Forelimb muscle (tissue), 1 donor: ENCODE measurements at regions not wholly inside any gene's neighbourhood (a gene's known extent, or its start where the extent isn't known, plus 50 kb on each side); places are given as distances from the start of the nearest gene placed in this dataset.

ENCODE experiments used
- DNase-seq: peaks from one replicate; pipeline ENCODE4 v3.0.0-alpha.2; 2013; ENCODE audit warnings: low read depth

DNA sequence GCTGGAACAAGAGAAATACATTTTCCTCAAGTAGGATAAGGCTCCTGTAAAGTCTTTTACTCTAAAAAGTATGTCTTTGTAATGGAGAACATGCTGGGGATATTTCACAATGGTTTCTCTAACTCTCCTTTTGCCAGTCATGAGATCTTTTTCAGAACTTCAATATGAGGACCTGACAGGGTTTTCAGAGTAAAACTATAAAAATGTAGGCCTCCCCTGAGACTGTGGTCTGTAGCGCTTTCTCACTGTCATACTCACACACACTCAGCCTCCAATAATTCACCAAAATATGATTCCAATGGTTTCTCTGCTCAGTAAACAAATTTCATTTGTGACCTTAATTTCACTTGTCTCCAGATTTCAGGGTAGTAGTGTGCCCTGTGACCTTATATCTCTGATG lies 440.1 kb upstream of the PTBP2 start:
- no peak for DNase-seq

DNA sequence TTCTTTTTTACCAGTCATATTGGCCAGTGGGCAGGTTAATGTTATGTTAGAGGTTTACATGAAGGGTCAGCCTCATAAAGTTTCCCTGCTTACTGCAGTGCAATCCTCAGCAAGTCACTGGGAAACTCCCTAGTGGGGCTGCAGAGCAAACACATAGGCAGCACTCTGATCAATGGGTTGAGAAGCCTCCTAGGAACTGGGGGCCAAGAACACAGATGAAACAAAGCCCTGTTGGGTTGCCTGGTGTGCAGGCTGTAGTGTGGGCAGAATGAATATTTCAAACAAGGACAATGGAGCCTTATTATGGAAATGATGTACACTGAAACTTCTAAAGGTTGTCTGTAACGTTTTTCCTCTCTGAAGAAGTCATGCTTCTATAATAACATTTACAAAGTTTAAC lies 431.6 kb upstream of the PTBP2 start:
- DNase-seq: no peak

DNA sequence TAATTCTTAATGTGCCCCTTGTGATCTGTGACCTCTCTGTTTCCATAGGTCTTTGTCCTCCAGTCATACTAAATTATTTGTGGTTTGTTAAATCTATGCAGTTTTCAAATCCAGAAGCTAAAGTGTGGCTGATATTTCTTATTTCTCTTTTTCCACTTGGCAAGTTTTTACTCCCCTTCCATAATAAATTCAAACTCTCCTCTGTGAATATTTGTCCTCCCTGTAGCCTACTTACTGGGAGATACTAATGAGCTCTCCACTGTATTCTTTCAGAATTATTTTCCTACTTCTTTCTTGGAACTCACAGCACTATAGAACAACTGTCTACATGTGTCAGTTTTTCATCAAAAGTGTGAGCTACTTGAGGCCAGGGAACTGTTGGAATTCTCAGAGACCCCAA lies 430.8 kb upstream of the PTBP2 start:
- DNase-seq: no peak

DNA sequence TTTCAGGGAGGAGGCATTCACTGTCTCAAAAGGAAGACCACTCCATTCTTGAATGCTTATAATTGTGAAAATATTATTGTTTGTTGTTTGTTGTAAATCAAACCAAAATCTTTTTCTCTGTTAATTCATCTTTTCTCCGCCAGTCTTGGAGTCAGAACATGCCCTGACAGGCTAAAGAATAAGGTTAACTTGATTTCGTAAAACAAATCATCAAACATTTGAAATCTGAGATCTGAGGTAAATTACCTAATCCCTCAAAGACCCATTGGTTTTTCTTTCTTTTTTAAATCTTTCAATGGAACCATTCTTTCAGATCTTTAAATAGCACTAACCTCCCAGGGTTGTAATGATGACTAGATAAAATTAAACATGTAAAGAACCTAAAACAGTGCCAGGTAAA lies 430.1 kb upstream of the PTBP2 start:
- no peak for DNase-seq

DNA sequence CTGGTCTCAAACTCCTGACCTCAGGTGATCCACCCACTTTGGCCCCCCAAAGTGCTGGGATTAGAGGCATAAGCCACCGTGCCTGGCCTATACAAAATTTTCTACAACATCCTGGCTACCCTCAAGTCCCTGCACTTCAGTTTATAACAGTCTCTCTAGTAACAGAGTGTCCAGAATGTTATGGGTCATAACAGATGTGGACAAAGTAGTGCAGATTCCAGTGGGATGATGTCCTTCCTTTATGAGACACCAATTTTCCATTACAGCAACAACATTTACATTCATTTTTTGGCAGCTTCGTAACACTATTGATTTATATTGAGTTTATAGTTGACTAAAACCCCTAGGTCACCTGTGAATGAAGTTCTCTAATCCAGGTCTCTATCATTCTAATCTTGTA lies 429.4 kb upstream of the PTBP2 start:
- no peak for DNase-seq

DNA sequence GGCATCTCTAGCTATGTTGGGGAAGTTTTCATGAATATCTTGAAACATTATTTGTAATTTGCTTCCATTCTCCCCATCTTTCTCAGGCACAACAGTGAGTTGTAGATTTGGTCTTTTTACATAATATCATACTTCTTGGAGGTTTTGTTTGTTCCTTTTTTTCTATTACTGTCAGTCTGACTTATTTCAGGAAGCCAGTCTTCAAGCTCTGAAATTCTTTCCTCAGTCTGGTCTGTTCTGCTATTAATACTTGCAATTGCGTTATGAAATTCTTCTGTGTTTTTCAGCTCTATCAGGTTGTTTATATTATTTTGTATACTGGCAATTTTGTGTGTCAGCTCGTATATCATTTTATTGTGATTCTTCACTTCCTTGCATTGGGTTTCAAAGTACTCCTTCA lies 424.6 kb upstream of the PTBP2 start:
- no peak for DNase-seq

DNA sequence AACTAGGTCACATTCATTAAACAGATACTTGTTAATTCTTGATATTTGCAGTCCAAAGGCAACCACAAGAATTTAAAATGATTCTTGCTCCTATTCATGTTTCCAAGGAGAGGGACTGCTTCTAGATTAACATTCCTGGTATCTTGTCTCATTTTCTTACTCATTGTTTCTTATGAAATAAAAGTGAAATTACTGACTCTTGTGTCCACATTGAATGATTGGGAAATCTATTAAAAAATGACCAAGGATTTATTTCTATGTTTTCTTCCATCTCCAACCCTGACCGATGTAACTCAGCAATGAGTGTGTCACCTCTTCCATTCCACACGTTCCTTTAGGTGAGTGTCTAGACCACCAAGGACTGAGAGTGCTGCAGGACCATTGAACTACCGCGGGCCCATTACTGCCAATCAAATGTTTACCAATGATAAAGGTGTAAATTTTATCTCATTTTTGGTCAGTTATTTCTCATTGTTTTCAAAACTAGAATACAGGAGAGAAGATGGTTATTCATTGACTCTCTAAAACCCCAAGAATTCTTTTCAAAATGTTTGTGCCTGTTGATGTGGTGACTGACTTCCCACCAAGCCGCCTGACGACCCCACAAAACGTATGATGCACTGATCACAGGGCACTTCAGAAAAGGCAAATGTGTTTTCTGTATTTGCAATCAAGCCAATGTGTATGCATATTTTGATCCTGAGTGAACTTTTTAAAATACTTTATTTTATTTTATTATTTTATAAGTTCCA lies 414.6 kb upstream of the PTBP2 start:
- no peak for DNase-seq

DNA sequence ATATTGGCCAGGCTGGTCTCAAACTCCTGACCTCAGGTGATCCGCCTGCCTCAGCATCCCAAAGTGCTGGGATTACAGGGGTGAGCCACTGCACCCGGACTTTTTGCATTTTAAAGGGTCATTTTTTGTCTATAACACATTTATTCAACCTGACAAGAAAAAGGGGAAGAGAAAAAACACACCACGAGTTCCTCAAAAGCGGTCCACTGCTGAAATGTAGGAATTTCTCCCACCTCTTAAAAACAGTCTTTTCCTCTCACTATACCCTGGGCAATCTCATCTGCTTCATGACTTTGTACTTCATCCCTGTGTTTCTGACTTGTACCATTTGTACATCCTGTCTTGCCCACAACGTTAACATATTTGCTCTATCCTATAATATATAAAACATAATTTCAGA lies 413.3 kb upstream of the PTBP2 start:
- DNase-seq: no peak

DNA sequence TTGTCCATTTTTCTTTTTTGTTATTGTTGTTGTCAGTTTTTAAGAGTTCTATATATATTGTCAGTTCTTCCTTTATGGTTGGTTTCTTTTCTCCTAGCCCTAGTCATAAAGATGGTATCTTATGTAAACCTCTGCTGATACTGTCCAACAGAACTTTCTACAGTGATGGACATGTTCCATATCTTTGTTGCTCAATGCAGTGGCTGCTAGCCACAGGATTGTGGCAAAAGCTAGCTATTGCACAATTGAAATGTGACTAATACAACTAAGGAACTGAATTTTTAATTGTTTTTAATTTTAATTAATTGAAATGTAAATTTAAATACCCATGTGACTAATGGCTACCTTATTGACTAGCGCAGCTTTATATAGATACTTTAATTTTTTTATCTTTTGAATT lies 411.8 kb upstream of the PTBP2 start:
- DNase-seq: no peak

DNA sequence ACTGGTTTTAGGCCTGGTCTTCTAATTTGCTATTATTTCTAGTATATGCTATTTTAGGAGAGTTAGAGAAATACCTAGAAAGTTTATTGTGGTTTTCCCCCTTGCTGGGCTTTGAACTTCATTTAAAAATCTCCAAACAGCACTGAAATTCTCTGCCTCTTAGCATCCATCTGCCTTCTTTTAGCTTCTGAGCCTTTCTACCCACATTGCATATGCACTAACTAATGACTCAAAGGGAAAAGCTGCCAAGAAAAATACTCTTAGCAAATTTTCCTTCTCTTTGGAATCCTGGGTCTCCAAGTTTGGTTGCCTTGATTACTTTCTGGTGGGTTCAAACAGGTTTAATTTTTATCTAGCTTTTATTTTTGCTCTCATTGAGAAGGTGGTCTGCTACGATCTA lies 408.4 kb upstream of the PTBP2 start:
- DNase-seq: no peak

DNA sequence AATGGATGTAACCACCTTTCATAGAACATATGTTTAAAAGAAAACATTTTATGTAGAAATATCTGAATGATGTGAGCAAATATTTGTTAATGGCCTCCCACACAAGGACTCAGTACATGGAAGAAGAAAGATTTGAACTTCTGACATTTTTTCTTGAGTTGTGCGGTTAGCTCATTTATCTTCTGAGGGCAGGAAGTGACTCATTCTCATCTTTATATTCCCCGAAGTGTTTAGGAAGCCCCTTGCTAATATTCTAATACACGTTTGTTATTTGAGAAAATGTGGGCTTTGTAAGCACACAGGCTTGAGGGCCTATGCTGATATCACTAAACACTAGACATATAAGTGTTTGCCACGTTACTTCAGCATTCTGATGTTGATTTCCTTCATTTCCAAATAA lies 392.5 kb upstream of the PTBP2 start:
- DNase-seq: no peak

DNA sequence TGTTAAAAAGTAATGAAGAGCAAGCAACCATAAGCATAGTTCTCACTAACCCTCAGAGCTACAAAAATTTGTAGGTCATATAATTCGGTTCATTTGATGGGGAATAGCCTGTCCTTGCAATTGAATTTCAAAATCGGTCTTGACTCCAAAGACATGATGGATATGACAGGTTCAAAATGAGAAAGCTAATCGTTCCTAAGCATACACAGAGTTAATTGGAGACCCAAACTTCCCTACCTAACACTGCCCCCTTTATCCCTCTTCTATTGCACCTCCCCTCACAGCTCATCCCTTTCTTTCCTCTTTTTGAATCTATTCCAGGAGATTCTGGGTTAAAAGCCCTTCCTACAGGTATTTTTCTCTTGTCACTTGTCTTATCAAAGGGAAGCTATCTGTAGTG lies 390.0 kb upstream of the PTBP2 start:
- DNase-seq: no peak

DNA sequence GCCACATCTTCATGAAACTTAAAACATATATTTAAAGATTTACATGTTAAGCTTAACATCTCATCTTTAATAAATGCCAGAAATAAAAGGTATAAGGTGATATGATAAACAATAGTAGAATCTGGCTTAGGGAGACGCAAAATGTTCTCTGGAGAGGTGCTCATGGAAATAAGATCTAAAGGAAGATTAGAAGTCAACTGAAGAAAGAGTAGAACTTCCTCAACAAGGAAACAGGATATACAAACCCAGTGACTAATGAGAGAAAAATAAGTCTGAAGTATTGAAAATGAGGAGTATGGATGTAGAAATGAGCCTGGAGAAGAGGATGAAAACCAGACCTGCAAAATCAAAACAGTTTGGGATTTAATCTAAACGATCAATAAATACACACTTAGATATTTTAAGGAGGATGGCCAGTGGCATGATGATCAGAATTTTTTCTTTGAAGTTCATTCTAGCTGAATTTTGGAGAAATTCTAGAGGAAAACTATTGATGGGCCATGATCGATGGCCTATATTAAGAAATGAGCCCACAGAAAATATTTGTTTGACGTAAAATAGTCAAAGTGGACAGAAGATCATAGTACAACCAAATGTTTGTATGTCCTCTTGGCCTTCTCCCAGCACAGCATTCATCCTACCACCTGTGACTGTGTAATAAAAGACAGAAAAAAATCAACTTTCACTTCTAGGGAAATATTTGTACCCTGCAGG lies 387.9 kb upstream of the PTBP2 start:
- DNase-seq: no peak

DNA sequence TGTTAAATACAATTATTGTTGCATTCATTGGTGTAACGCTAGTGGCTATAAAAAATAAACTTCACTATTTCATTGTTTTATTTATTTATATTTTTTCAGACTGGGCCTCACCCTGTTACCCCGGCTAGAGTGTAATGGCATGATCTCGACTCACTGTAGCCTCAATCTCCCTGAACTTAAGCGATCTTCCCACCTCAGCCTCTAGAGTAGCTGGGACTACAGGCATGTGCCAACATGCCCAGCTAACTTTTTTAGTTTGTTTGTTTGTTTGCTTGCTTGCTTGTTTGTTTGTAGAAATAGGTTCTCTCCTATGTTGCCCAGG lies 387.4 kb upstream of the PTBP2 start:
- no peak for DNase-seq

DNA sequence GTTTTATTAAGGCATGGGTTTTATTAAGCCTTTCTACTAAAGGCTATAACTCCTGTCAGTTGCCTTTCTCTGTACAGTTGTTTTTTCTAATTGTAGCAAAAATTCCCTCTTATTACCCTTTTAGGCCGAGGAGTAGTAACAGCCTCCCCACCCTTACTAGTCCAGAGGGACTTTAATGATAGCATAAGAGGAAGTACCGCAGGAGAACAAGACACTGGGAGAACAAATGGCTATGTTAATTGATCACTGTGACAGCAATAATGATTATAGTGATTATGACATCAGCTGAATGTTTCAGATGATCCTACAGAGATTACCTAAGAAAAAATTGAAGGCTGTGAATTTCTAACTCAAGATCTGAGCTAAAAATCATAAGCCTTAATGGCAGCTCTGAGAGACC lies 383.0 kb upstream of the PTBP2 start:
- DNase-seq: no peak

DNA sequence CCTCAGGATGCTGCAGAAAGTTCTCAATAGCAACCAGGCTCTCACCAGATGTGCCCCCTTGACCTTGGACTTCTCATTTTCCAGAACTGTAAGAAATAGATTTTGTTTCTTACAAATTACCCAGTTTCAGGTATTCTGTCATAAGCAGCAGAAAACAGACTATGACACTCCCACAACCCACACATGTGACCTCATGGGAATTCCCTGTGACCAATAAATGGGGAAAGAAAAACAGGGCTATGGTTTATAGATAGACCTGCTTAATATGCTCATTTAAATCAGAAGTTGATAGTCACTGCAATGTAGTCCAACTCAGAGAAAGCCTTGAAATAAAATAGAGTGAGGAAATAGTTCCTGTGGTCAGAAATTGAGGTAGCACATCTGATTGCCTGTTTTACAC lies 380.9 kb upstream of the PTBP2 start:
- no peak for DNase-seq

DNA sequence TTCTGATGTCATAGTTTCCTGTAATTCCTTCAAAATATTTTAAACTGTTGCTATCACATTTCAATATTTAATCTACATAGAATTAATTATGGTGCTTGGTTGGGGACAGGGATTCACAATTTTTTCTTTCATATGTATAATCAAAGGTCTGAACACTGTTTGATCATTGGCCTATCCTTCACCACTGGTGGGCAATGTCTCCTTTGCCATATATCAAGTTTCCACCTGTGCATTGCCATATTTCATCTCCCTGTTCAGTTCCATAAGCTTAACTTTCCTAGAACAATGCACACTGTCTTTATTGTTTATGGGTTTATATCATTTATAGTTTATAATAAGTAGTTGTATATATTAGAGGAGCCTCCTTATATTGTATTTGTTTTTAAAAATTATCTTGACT lies 374.9 kb upstream of the PTBP2 start:
- no peak for DNase-seq

DNA sequence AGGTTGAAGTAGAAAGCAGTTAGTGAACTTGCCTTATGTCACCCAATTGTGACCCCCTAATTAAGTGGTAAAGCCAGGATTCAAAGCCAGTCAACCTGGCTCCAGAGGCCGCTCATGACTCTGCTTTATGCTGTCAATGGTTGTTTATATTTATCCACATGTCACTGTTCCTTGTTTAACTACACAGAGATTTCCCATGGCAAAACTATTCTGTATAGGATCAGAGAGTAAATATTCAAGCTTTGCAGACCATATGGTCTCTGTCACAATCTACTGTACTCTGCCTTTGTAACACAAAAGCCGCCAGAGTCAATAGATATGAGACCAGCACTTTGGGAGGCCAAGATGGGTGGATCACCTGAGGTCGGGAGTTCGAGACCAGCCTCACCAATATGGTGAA lies 371.7 kb upstream of the PTBP2 start:
- DNase-seq: no peak

DNA sequence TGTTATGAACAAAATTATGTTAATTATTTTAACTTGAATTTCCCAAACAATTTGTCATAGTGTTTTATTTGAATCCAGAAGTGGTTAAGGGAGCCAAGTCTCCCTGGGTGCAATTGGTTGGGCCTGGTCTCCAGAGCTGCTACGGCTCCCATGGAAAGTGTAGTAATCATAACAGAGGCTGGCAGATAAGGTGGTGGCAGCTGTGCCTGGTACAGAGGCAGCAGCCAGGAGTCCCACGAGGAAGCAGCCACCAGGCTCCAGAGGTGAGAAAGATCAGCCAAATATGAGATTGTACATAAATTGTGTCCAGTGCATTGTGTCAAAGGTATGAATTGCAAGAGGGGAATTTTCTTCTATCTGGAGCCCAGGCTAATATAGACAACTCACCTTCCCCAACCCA lies 368.9 kb upstream of the PTBP2 start:
- DNase-seq: no peak

DNA sequence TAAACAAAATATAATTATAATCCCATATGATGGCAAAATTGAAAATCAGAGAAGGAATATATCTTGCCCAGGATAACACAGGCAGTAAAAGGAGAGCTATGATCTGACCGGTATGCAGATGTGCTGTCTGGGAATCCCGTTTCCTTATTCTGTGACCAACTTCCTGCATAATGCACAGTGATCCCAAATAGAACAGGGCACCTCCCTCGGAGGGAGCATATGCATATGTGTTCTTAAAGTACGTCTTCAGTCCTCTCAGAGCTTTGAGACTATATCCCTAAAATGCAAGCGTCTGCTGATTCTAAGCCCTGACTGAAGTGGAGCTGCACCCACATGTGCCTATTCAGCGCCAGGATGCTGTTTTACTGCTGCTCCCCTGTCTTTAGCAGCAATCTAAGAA lies 366.1 kb upstream of the PTBP2 start:
- no peak for DNase-seq

DNA sequence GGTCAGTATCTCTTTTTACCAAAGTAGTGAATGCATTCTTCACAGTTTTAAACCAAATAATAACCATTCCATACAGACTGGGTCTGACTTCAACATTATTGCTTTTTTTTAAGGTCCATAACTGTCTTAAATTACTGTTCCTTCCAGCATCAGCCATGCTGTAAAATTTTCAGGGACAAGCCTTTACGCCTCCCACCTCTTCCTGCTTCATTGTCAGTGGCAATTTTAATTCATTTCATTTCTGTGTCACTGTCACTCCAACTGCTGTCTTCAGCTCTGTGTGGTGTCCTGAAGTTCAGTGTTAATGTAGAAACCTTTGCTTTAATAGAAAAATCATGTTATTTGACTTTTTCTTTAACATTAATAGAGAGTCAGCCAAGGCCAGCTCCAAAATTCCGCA lies 365.6 kb upstream of the PTBP2 start:
- DNase-seq: no peak

DNA sequence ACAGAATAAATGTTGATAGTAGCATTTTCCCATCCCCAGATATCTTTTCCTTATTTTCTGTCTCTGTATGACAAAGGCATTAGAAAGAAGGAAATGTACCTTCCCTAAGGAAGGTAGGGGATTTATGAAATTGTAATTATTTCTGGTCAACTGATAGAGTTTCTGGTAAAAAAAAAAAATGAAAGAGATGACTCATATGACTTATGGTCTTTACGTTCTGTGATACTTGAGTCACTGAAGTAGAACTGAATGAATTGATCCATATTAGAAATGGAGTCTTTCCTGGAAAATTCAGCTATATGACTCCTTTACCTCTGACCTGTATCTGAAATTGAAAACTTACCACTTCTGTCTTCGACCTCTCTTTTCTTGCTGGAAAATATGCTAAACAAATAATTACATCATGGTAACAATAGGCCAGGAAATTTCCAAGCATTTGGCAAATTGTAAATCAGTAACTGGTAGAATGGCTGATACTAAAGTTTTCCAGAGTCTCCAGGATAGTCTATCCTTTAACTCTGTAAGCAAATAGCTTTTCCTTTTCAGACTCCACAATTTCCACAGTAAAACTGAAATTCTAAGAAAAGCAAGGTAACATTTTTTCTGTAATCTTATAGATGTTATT lies 364.3 kb upstream of the PTBP2 start:
- DNase-seq: no peak

DNA sequence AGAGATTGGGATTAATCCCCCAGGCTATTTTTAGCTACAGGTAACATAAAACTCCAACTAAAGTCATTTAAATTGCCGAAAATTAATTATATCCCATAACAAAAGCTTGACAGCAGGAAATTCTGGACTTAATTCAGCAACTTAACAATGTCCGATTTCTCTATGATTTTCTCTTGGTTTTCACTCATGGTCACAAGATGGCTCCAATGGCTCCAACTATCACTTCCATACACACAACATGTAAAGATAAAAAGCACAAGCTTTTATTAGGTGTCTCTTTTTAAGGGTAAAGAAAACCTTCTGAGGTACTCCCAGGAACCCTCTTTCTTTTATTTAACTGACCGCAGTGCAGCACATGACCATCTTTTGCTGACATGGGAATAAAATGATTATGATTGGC lies 363.5 kb upstream of the PTBP2 start:
- DNase-seq: no peak
